Endothelial cell of umbilical vein (primary cell): ENCODE measurements at regions not wholly inside any gene's neighbourhood (a gene's known extent, or its start where the extent isn't known, plus 50 kb on each side); places are given as distances from the start of the nearest gene placed in this dataset.

Source experiments
- BruUV-seq: library from RNA; stranded (reverse); fragments of 400-500 nt; replicated peaks from 2 replicates; lab custom pipeline; 2021; lab: Mats Ljungman, UMichigan
- CTCF ChIA-PET: fragments of 300-600, 350-600 bp; sonication (Branson Sonifier 250); formaldehyde crosslinking; loops from one replicate; lab custom pipeline; 2021; ENCODE audit warnings: antibody characterized with exemption, inconsistent platforms; lab: Charles Lee
- POLR2A ChIA-PET: fragments of 300-600, 350-600 bp; sonication (Branson Sonifier 250); formaldehyde crosslinking; loops from one replicate; lab custom pipeline; 2021; ENCODE audit warnings: antibody characterized with exemption, inconsistent platforms; lab: Charles Lee
- DNase-seq: peaks from one replicate; pipeline ENCODE4 v3.0.0-alpha.2; 2011; ENCODE audit warnings: low read depth, low spot score
- FAIRE-seq: peaks from 2 replicates; lab custom pipeline; 2011; peaks lifted over from hg19 to GRCh38; lab: Jason Lieb, UNC
- H2AFZ ChIP-seq: 2 replicates; pipeline ENCODE4 v1.6.0; 2012; ENCODE audit warnings: low read depth, low read length, control low read depth, inconsistent platforms
- H3K27ac ChIP-seq: 2 replicates; pipeline ENCODE4 v1.5.1; 2011; ENCODE audit warnings: low read depth, mild to moderate bottlenecking, control low read depth, low read length, moderate library complexity; ENCODE audit not compliant: insufficient read depth
- H3K27me3 ChIP-seq, 2 experiments: 2 replicates each; pipeline versions ENCODE4 v1.6.0 to v1.6.1; 2011; ENCODE audit warnings: low read length in 2 of 2, mixed read lengths in 1 of 2; ENCODE audit not compliant: control insufficient read depth in 2 of 2, insufficient read depth in 2 of 2
- H3K36me3 ChIP-seq, 2 experiments: 2 replicates in 1 of 2; 3 replicates in 1 of 2; pipeline ENCODE4 v1.5.1; 2011; ENCODE audit warnings: low read length in 2 of 2, mild to moderate bottlenecking in 1 of 2, moderate library complexity in 1 of 2; ENCODE audit not compliant: control insufficient read depth in 2 of 2, insufficient read depth in 2 of 2; ENCODE audit errors: extremely low read depth in 1 of 2
- H3K4me1 ChIP-seq: 3 replicates; pipeline ENCODE4 v1.5.1; 2011; ENCODE audit warnings: mild to moderate bottlenecking, low read length; ENCODE audit not compliant: control insufficient read depth, insufficient read depth; ENCODE audit errors: extremely low read depth
- H3K4me2 ChIP-seq: 2 replicates; pipeline ENCODE4 v1.6.1; 2011; ENCODE audit warnings: low read length, control low read depth, mixed read lengths; ENCODE audit not compliant: insufficient read depth
- H3K4me3 ChIP-seq, 3 experiments: fragments of 200-600 bp in 1 of 3; sonication (generic), shearing (Covaris generic) in 1 of 3; replicated peaks in 1 of 3; 2 replicates each; pipeline ENCODE4 v1.5.1; 2011 to 2016; ENCODE audit warnings: control low read depth in 3 of 3, low read length in 3 of 3, mild to moderate bottlenecking in 2 of 3, inconsistent platforms in 1 of 3, low read depth in 1 of 3, moderate library complexity in 1 of 3; ENCODE audit not compliant: insufficient read depth in 1 of 3
- H3K79me2 ChIP-seq: 2 replicates; pipeline ENCODE4 v1.6.0; 2012; ENCODE audit warnings: low read length, inconsistent platforms; ENCODE audit not compliant: control insufficient read depth, insufficient read depth
- H3K9ac ChIP-seq: replicated peaks from 2 replicates; pipeline ENCODE3; 2011; ENCODE audit warnings: low read length, control low read depth; ENCODE audit not compliant: insufficient read depth; ENCODE audit errors: extremely low read depth
- H3K9me1 ChIP-seq: replicated peaks from 3 replicates; pipeline ENCODE4 v1.6.0; 2011; ENCODE audit warnings: mild to moderate bottlenecking, low read length; ENCODE audit not compliant: control insufficient read depth, insufficient read depth; ENCODE audit errors: extremely low read depth
- H3K9me3 ChIP-seq: replicated peaks from 2 replicates; pipeline ENCODE4 v1.5.1; 2012; ENCODE audit warnings: low read length, inconsistent platforms; ENCODE audit not compliant: control insufficient read depth, insufficient read depth
- H4K20me1 ChIP-seq: replicated peaks from 2 replicates; pipeline ENCODE3; 2011; ENCODE audit warnings: mild to moderate bottlenecking, low read length; ENCODE audit not compliant: control insufficient read depth, insufficient read depth; ENCODE audit errors: extremely low read depth
- EZH2 ChIP-seq: IDR thresholded peaks from 2 replicates; pipeline ENCODE4 v1.6.1; 2012; ENCODE audit warnings: borderline replicate concordance, low read depth, mild to moderate bottlenecking, moderate library complexity, low read length, inconsistent platforms; ENCODE audit not compliant: severe bottlenecking
- FOS ChIP-seq: IDR thresholded peaks from 2 replicates; pipeline ENCODE4 v1.6.1; 2011; ENCODE audit warnings: mild to moderate bottlenecking, low read length, moderate library complexity, borderline replicate concordance; ENCODE audit not compliant: insufficient read depth
- JUN ChIP-seq: IDR thresholded peaks from 2 replicates; pipeline ENCODE4 v1.6.1; 2011; ENCODE audit warnings: borderline replicate concordance, low read depth; ENCODE audit not compliant: insufficient read length, insufficient read depth
- dilution Hi-C: fragments of 300-500 bp; cut with MboI; formaldehyde crosslinking; loops from one replicate; pipeline ENCODE4 v1.15.0; 2019; ENCODE audit warnings: low sequenced_read_pairs; ENCODE audit not compliant: extremely low pct_ligation_motif_present
- intact Hi-C: fragments of 100-400 bp; cut with micrococcal nuclease; formaldehyde crosslinking; loops from one replicate; pipeline ENCODE4 v1.10.0; 2022
- TF ChIP-seq, protein P1 (sequence below): IDR thresholded peaks from 2 replicates; pipeline ENCODE4 v1.6.1; 2011; ENCODE audit not compliant: insufficient read depth, insufficient read length
- TF ChIP-seq, protein P2 (sequence below), 2 donors: IDR thresholded peaks; 1 replicate in 1 of 2; 2 replicates in 1 of 2; pipeline ENCODE4 v1.5.1; 2011; ENCODE audit warnings: low read length in 2 of 2, mild to moderate bottlenecking in 2 of 2, moderate library complexity in 2 of 2, control low read depth in 1 of 2, inconsistent platforms in 1 of 2, low read depth in 1 of 2; ENCODE audit not compliant: insufficient read depth in 1 of 2; ENCODE audit errors: extremely low read depth in 1 of 2

DNA sequence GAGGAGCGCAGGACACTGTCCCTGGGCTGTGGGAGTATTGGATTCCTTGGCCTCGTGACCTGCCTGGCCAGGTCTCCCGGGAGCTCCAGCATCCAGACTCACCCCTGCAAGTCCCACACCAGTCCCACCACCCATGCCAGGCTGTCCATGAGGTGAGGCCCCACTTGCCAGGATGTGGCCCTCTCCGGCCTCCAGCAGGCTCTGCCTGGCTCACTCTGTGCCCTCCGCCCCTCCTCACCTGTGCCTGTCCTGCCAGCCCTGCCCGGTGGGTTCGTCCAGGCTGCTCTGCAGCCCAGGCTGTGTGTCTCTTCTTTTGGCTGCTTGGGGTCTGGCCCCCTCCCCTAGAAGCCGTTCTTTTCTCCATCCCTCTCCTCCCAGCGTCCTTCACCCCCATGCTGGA is 436.8 kb upstream of the MYT1L start:
- no peaks in the 10 kb centered on the region for H4K20me1 ChIP-seq
- no peaks in the 10 kb centered on the region for H3K36me3 ChIP-seq
- dilution Hi-C loops (no loop called here), intact Hi-C loops (no loop called here)
- DNase-seq (no peak), FAIRE-seq (no peak)
- H3K4me3 ChIP-seq, result no peak overlapping the region
- peaks cover 6% of the 10 kb centered on the region for H3K9me3 ChIP-seq
- H3K4me2 ChIP-seq, result no peak overlapping the region
- ChIA-PET CTCF (no interaction called here), POLR2A (no interaction called here)
- H3K9me1 ChIP-seq, result no peaks in the 10 kb centered on the region
- BruUV-seq, result no TSS peak
- no peaks in the 10 kb centered on the region for H3K79me2 ChIP-seq
- TF ChIP-seq, protein P1, sequence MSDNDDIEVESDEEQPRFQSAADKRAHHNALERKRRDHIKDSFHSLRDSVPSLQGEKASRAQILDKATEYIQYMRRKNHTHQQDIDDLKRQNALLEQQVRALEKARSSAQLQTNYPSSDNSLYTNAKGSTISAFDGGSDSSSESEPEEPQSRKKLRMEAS, result no peak
- TF ChIP-seq, protein P2, sequence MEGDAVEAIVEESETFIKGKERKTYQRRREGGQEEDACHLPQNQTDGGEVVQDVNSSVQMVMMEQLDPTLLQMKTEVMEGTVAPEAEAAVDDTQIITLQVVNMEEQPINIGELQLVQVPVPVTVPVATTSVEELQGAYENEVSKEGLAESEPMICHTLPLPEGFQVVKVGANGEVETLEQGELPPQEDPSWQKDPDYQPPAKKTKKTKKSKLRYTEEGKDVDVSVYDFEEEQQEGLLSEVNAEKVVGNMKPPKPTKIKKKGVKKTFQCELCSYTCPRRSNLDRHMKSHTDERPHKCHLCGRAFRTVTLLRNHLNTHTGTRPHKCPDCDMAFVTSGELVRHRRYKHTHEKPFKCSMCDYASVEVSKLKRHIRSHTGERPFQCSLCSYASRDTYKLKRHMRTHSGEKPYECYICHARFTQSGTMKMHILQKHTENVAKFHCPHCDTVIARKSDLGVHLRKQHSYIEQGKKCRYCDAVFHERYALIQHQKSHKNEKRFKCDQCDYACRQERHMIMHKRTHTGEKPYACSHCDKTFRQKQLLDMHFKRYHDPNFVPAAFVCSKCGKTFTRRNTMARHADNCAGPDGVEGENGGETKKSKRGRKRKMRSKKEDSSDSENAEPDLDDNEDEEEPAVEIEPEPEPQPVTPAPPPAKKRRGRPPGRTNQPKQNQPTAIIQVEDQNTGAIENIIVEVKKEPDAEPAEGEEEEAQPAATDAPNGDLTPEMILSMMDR (IDR thresholded peaks at IDR 0.05; ENCODE audit: extremely low read depth in 1 of 2, insufficient read depth in 1 of 2, low read depth in 1 of 2, low read length in 2 of 2), result no peak
- TF ChIP-seq FOS (no peak), EZH2 (no peak)
- no peak overlapping the region for H3K9ac ChIP-seq
- H2AFZ ChIP-seq, result no peak overlapping the region
- H3K27me3 ChIP-seq, result no peaks in the 10 kb centered on the region
- H3K4me1 ChIP-seq, result no peaks in the 10 kb centered on the region
- H3K27ac ChIP-seq, result no peak overlapping the region

DNA sequence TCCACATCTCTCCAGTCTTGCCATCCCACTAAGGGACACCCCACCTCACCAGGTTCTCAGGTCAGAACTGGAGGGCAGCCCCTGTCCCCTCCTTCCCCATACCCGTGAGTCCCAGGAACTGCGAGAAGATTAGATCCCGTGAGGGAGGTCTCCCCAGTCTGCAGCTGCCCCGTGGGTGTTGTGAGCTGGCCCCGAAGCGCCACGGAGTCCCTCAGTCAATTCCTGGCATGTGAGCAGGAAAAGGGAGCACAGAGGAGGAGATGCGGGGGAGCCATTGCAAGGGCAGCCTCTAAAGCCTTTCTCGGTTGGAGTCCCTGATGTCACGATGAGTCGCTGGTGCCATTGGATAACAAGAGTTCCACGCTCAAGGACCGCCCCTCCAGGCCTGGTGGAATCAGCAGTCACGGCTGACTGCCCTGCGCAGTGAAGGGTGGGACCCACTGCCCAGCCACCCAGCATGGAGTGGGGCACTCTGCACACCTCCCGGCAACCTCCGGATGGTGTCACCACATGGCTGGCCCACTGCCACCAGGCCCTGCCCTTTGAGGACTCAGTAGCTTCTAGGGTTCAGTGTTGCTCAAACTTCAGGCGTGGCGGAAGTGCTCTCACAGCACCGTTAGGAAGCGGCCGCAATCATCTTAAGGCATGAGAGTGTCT is 434.9 kb upstream of the MYT1L start:
- ChIA-PET CTCF (no interaction called here), POLR2A (no interaction called here)
- Histone ChIP-seq H2AFZ (no peak overlapping the region), H3K27ac (no peak overlapping the region), H3K27me3 (no peaks in the 10 kb centered on the region), H3K4me1 (no peaks in the 10 kb centered on the region), H4K20me1 (no peaks in the 10 kb centered on the region), H3K4me2 (no peak overlapping the region), H3K9ac (no peak overlapping the region), H3K4me3 (no peak overlapping the region), H3K9me3 (peaks cover 4% of the 10 kb centered on the region), H3K36me3 (no peaks in the 10 kb centered on the region), H3K9me1 (no peaks in the 10 kb centered on the region), H3K79me2 (no peaks in the 10 kb centered on the region)
- DNase-seq (no peak), FAIRE-seq (no peak)
- dilution Hi-C loops (no loop called here), intact Hi-C loops (no loop called here)
- no TSS peak for BruUV-seq
- TF ChIP-seq JUN, result no peak
- TF ChIP-seq EZH2, result no peak
